Adrenal gland (tissue), 5 donors: ENCODE measurements at regions not wholly inside any gene's neighbourhood (a gene's known extent, or its start where the extent isn't known, plus 50 kb on each side); places are given as distances from the start of the nearest gene placed in this dataset.

Experiments used
- CTCF ChIP-seq, 6 experiments: fragments of 450-650 bp in 4 of 6; fragments of 200-600 bp in 2 of 6; sonication (generic) in 1 of 6; IDR thresholded peaks; 1 replicate in 5 of 6; 2 replicates in 1 of 6; pipeline versions ENCODE4 v1.5.1 to v1.8.0; 2016 to 2021; ENCODE audit warnings: antibody characterized with exemption in 6 of 6, mild to moderate bottlenecking in 2 of 6, moderate library complexity in 1 of 6
- POLR2A ChIP-seq, 2 donors: fragments of 450-650 bp; IDR thresholded peaks; one replicate each; pipeline ENCODE4 v1.6.1; 2017; ENCODE audit warnings: antibody characterized with exemption in 2 of 2, mild to moderate bottlenecking in 2 of 2, moderate library complexity in 1 of 2
- donor health status: DM: no; HTN: no; CAD: no.

GRCh38 chr6:115631028-115631427 is 429.7 kb downstream of the FRK start:
- no peak for TF ChIP-seq CTCF (IDR thresholded peaks at IDR 0.05)
- no peak for TF ChIP-seq POLR2A (IDR thresholded peaks at IDR 0.05)
